DND-41 (cell line): ENCODE measurements at regions not wholly inside any gene's neighbourhood (a gene's known extent, or its start where the extent isn't known, plus 50 kb on each side); places are given as distances from the start of the nearest gene placed in this dataset.

Experiments used
- EZH2 ChIP-seq: IDR thresholded peaks from 3 replicates; pipeline ENCODE4 v1.6.1; 2012; ENCODE audit warnings: borderline replicate concordance, low read depth, mild to moderate bottlenecking, moderate library complexity, low read length, inconsistent platforms; ENCODE audit not compliant: severe bottlenecking
- TF ChIP-seq, protein P1 (sequence below): IDR thresholded peaks from 2 replicates; pipeline ENCODE4 v1.5.1; 2012; ENCODE audit warnings: borderline replicate concordance, low read length, moderate library complexity, mild to moderate bottlenecking; ENCODE audit not compliant: poor library complexity, severe bottlenecking; ENCODE audit errors: extremely low read depth

- TF ChIP-seq, protein P1, sequence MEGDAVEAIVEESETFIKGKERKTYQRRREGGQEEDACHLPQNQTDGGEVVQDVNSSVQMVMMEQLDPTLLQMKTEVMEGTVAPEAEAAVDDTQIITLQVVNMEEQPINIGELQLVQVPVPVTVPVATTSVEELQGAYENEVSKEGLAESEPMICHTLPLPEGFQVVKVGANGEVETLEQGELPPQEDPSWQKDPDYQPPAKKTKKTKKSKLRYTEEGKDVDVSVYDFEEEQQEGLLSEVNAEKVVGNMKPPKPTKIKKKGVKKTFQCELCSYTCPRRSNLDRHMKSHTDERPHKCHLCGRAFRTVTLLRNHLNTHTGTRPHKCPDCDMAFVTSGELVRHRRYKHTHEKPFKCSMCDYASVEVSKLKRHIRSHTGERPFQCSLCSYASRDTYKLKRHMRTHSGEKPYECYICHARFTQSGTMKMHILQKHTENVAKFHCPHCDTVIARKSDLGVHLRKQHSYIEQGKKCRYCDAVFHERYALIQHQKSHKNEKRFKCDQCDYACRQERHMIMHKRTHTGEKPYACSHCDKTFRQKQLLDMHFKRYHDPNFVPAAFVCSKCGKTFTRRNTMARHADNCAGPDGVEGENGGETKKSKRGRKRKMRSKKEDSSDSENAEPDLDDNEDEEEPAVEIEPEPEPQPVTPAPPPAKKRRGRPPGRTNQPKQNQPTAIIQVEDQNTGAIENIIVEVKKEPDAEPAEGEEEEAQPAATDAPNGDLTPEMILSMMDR: no peak
- no peak for TF ChIP-seq EZH2
Measured at GRCh38 chr11:134644476-134645456, 232.7 kb upstream of the B3GAT1 start.
